HEK293 (cell line): ENCODE measurements at regions not wholly inside any gene's neighbourhood (a gene's known extent, or its start where the extent isn't known, plus 50 kb on each side); places are given as distances from the start of the nearest gene placed in this dataset.
"Not testable (repeated sequence)": the region's sequence is repeated elsewhere in the genome, so short reads cannot be mapped to it uniquely, and the experiment has no call there.

ENCODE experiments used
- CTCF ChIA-PET: fragments of 350-600 bp; formaldehyde crosslinking; extraction: SDS; loops from one replicate; lab custom pipeline; 2021; ENCODE audit warnings: antibody characterized with exemption; lab: Yijun Ruan, JAX
- POLR2A ChIA-PET: fragments of 300-600 bp; formaldehyde crosslinking; extraction: SDS; loops from one replicate; lab custom pipeline; 2020; ENCODE audit warnings: antibody characterized with exemption, inconsistent platforms; lab: Yijun Ruan, JAX
- H3K27ac ChIP-seq: fragments of 200-500 bp; sonication (Bioruptor generic); 2 replicates; pipeline ENCODE4 v1.5.1; 2014; ENCODE audit warnings: low read depth, low read length, control low read depth, inconsistent platforms; ENCODE audit errors: extremely low read depth
- H3K36me3 ChIP-seq, 2 experiments: fragments of 200-500 bp in 1 of 2; sonication (Bioruptor generic) in 1 of 2; 1 replicate in 1 of 2; 2 replicates in 1 of 2; pipeline ENCODE4 v1.5.1; 2014 to 2017; ENCODE audit warnings: inconsistent platforms in 2 of 2, low read length in 2 of 2; ENCODE audit not compliant: control insufficient read depth in 2 of 2, insufficient read depth in 1 of 2
- H3K4me1 ChIP-seq: fragments of 200-500 bp; sonication (Bioruptor generic); 2 replicates; pipeline ENCODE4 v1.5.1; 2014; ENCODE audit warnings: mild to moderate bottlenecking, low read length, inconsistent platforms; ENCODE audit not compliant: control insufficient read depth, insufficient read depth
- H3K4me3 ChIP-seq: 2 replicates; pipeline ENCODE4 v1.5.1; 2011; ENCODE audit warnings: low read depth, mild to moderate bottlenecking, control low read depth, low read length, moderate library complexity
- H3K9me3 ChIP-seq: fragments of 200-500 bp; sonication (Bioruptor generic); 2 replicates; pipeline ENCODE4 v1.5.1; 2014; ENCODE audit warnings: low read depth, low read length, inconsistent platforms; ENCODE audit not compliant: control insufficient read depth, insufficient read depth
- BCL11A ChIP-seq: fragments of 450-650 bp; formaldehyde crosslinking; IDR thresholded peaks from 2 replicates; pipeline ENCODE4 v1.5.1; 2016; ENCODE audit warnings: low read depth, missing biosample characterization, missing genetic modification characterization
- GLIS1 ChIP-seq: fragments of 450-650 bp; formaldehyde crosslinking; IDR thresholded peaks from 2 replicates; pipeline ENCODE4 v1.5.1; 2016; ENCODE audit warnings: missing biosample characterization, missing genetic modification characterization
- KLF16 ChIP-seq: fragments of 450-650 bp; formaldehyde crosslinking; IDR thresholded peaks from 2 replicates; pipeline ENCODE4 v1.5.1; 2017; ENCODE audit warnings: missing biosample characterization, missing genetic modification characterization
- SETDB1 ChIP-seq: IDR thresholded peaks from one replicate; pipeline ENCODE4 v1.6.1; 2017; ENCODE audit warnings: mild to moderate bottlenecking, low read length, moderate library complexity, mixed read lengths; ENCODE audit not compliant: insufficient read length
- TCF7L2 ChIP-seq: IDR thresholded peaks from 2 replicates; pipeline ENCODE4 v1.6.1; 2011; ENCODE audit warnings: low read depth, mild to moderate bottlenecking, inconsistent platforms, low read length, moderate library complexity, borderline replicate concordance
- TRIM28 ChIP-seq: IDR thresholded peaks from 2 replicates; pipeline ENCODE4 v1.6.1; 2011; ENCODE audit warnings: low read length, control low read depth, borderline replicate concordance
- ZEB2 ChIP-seq: fragments of 450-650 bp; formaldehyde crosslinking; IDR thresholded peaks from 2 replicates; pipeline ENCODE4 v1.5.1; 2016; ENCODE audit warnings: missing biosample characterization, missing genetic modification characterization
- ZNF19 ChIP-seq: fragments of 450-650 bp; formaldehyde crosslinking; IDR thresholded peaks from 2 replicates; pipeline ENCODE4; 2016; ENCODE audit warnings: missing biosample characterization, missing genetic modification characterization, low read depth
- ZNF391 ChIP-seq: fragments of 450-650 bp; formaldehyde crosslinking; IDR thresholded peaks from 2 replicates; pipeline ENCODE4 v1.5.1; 2016; ENCODE audit warnings: low read depth, missing biosample characterization, missing genetic modification characterization, borderline replicate concordance
- ZNF423 ChIP-seq: fragments of 450-650 bp; formaldehyde crosslinking; IDR thresholded peaks from 2 replicates; pipeline ENCODE4 v1.5.1; 2016; ENCODE audit warnings: missing biosample characterization, missing genetic modification characterization
- ZNF48 ChIP-seq: fragments of 450-650 bp; formaldehyde crosslinking; IDR thresholded peaks from 2 replicates; pipeline ENCODE4 v1.5.1; 2016; ENCODE audit warnings: missing biosample characterization, missing genetic modification characterization
- ZNF510 ChIP-seq: fragments of 450-650 bp; formaldehyde crosslinking; IDR thresholded peaks from 2 replicates; pipeline ENCODE4 v1.5.1; 2018; ENCODE audit warnings: mild to moderate bottlenecking, missing genetic modification characterization, missing biosample characterization; ENCODE audit not compliant: insufficient replicate concordance
- ZNF660 ChIP-seq: fragments of 450-650 bp; IDR thresholded peaks from 2 replicates; pipeline ENCODE4 v1.5.1; 2018; ENCODE audit warnings: missing biosample characterization, mild to moderate bottlenecking, missing genetic modification characterization
- ZNF701 ChIP-seq: fragments of 450-650 bp; formaldehyde crosslinking; IDR thresholded peaks from 2 replicates; pipeline ENCODE4 v1.5.1; 2016; ENCODE audit warnings: missing biosample characterization, missing genetic modification characterization
- ZSCAN23 ChIP-seq: fragments of 450-650 bp; formaldehyde crosslinking; IDR thresholded peaks from 2 replicates; pipeline ENCODE4 v1.5.1; 2016; ENCODE audit warnings: missing biosample characterization, missing genetic modification characterization
- TF ChIP-seq, protein P1 (sequence below): fragments of 450-650 bp; formaldehyde crosslinking; IDR thresholded peaks from 2 replicates; pipeline ENCODE4 v1.5.1; 2016; ENCODE audit warnings: missing biosample characterization, missing genetic modification characterization
- TF ChIP-seq, protein P2 (sequence below): fragments of 450-650 bp; formaldehyde crosslinking; IDR thresholded peaks from 2 replicates; pipeline ENCODE4 v1.5.1; 2016; ENCODE audit warnings: missing biosample characterization, missing genetic modification characterization, low read depth
- TF ChIP-seq, protein P3 (sequence below): fragments of 450-650 bp; formaldehyde crosslinking; IDR thresholded peaks from 2 replicates; pipeline ENCODE4 v1.5.1; 2016; ENCODE audit warnings: missing biosample characterization, missing genetic modification characterization
- TF ChIP-seq, protein P4 (sequence below): fragments of 450-650 bp; formaldehyde crosslinking; IDR thresholded peaks from 2 replicates; pipeline ENCODE4 v1.5.1; 2016; ENCODE audit warnings: missing biosample characterization, missing genetic modification characterization
- TF ChIP-seq, protein P5 (sequence below): fragments of 450-650 bp; IDR thresholded peaks from 2 replicates; pipeline ENCODE4 v1.5.1; 2018; ENCODE audit warnings: missing biosample characterization, missing genetic modification characterization

DNA sequence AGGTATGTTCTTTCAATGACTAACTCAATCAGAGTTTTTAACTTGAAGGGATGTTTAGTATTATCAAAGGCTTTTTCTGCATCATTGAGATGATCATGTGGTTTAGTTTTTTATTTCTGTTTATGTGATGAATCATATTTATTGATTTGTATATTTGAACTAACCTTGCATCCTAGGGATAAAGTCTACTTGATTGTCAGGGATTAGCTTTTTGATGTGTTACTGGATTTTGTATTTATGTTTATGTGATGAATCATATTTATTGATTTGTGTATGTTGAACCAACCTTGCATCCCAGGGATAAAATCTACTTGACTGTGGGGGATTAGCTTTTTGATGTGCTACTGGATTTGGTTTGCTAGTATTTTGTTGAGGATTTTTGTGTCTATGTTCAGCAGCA, 615.4 kb upstream of the GRID2 start (continued):
- TF ChIP-seq, protein P1, sequence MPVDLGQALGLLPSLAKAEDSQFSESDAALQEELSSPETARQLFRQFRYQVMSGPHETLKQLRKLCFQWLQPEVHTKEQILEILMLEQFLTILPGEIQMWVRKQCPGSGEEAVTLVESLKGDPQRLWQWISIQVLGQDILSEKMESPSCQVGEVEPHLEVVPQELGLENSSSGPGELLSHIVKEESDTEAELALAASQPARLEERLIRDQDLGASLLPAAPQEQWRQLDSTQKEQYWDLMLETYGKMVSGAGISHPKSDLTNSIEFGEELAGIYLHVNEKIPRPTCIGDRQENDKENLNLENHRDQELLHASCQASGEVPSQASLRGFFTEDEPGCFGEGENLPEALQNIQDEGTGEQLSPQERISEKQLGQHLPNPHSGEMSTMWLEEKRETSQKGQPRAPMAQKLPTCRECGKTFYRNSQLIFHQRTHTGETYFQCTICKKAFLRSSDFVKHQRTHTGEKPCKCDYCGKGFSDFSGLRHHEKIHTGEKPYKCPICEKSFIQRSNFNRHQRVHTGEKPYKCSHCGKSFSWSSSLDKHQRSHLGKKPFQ (tag by site-specific recombination): no peak
- TF ChIP-seq, protein P2, sequence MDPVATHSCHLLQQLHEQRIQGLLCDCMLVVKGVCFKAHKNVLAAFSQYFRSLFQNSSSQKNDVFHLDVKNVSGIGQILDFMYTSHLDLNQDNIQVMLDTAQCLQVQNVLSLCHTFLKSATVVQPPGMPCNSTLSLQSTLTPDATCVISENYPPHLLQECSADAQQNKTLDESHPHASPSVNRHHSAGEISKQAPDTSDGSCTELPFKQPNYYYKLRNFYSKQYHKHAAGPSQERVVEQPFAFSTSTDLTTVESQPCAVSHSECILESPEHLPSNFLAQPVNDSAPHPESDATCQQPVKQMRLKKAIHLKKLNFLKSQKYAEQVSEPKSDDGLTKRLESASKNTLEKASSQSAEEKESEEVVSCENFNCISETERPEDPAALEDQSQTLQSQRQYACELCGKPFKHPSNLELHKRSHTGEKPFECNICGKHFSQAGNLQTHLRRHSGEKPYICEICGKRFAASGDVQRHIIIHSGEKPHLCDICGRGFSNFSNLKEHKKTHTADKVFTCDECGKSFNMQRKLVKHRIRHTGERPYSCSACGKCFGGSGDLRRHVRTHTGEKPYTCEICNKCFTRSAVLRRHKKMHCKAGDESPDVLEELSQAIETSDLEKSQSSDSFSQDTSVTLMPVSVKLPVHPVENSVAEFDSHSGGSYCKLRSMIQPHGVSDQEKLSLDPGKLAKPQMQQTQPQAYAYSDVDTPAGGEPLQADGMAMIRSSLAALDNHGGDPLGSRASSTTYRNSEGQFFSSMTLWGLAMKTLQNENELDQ (tag by site-specific recombination): no peak
- no peak for TF ChIP-seq ZNF701 (tag by site-specific recombination)
- no peak for TF ChIP-seq KLF16
- no peak for TF ChIP-seq ZNF391 (tag by site-specific recombination)
- TF ChIP-seq, all 188 proteins: peak for 0

DNA sequence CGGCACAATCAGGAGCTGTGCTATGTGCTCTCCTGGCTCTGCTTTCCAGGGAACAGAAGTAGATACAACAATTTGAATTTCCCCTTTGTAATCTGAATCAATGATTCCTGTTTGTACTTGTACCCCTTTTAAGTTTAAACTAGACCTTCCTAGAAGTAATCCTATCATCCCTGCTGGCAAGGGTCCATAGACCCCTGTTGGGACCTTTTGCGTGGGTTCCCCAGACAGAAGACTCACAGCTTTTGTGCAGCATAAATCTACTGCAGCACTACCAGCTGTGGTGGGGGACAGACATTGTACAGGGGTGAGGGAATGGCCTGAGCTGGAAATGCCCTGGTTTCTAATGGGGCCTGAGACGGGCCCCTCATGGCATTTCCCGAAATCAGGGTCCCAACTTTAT, 604.1 kb upstream of the GRID2 start:
- H3K36me3 ChIP-seq, H3K9me3 ChIP-seq, CTCF ChIA-PET, POLR2A ChIA-PET, H3K4me3 ChIP-seq, H3K27ac ChIP-seq, H3K4me1 ChIP-seq: not testable (repeated sequence)

DNA sequence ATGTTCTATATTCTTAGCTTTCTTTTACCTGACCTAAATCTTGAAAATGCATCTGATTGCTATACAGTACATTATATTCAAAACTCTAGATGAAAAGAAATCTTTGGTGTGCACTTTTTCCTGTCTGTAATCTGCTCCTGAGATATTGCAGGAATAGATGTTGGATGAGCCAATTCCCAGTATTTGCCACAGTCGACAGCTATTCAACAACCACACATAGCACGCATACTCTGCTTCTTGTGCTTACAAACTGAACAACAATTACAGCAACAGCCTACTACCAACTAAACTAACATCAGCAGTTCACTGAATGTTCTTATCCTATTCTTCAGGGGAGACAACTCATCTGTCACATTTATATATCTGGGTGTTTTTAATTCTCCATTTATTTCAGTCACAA, 573.9 kb upstream of the GRID2 start:
- no peak overlapping the region for H3K27ac ChIP-seq
- H3K4me1 ChIP-seq: no peaks in the 10 kb centered on the region
- no peak overlapping the region for H3K4me3 ChIP-seq
- H3K36me3 ChIP-seq: no peaks in the 10 kb centered on the region
- POLR2A ChIA-PET: no interaction called here
- H3K9me3 ChIP-seq: no peaks in the 10 kb centered on the region
- CTCF ChIA-PET: no interaction called here
- TF ChIP-seq, protein P3, sequence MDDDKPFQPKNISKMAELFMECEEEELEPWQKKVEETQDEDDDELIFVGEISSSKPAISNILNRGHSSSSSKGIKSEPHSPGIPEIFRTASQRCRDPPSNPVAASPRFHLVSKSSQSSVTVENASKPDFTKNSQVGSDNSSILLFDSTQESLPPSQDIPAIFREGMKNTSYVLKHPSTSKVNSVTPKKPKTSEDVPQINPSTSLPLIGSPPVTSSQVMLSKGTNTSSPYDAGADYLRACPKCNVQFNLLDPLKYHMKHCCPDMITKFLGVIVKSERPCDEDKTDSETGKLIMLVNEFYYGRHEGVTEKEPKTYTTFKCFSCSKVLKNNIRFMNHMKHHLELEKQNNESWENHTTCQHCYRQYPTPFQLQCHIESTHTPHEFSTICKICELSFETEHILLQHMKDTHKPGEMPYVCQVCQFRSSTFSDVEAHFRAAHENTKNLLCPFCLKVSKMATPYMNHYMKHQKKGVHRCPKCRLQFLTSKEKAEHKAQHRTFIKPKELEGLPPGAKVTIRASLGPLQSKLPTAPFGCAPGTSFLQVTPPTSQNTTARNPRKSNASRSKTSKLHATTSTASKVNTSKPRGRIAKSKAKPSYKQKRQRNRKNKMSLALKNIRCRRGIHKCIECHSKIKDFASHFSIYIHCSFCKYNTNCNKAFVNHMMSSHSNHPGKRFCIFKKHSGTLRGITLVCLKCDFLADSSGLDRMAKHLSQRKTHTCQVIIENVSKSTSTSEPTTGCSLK: no peak
- no peak for TF ChIP-seq TCF7L2
- TF ChIP-seq, all 188 proteins: peak for 0

DNA sequence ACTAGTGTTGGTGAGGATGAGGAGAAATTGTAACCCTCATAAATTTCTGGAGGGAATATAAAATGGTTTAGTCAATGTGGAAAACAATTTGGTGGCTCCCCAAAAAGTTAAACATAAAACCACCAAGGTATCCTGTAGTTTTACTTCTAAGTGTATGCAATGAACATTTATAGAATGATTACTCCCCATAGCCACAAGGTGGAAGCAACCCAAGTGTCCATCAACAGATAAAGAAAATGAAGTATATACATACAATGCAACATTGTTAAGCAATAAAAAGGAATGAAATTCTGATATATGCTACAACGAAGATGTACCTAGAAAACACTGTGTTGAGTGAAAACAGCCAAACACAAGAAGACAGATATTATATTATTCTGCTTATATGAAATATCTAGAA, 569.1 kb upstream of the GRID2 start:
- POLR2A ChIA-PET: no interaction called here
- Histone ChIP-seq H3K4me1 (no peaks in the 10 kb centered on the region), H3K36me3 (no peaks in the 10 kb centered on the region), H3K27ac (no peak overlapping the region), H3K4me3 (no peak overlapping the region), H3K9me3 (no peaks in the 10 kb centered on the region)
- TF ChIP-seq ZNF423 (tag by site-specific recombination) (no peak), ZNF660 (tag by site-specific recombination) (no peak), BCL11A (tag by site-specific recombination) (no peak), ZEB2 (tag by site-specific recombination) (no peak), ZNF19 (tag by site-specific recombination) (no peak), GLIS1 (tag by site-specific recombination) (no peak), ZNF510 (tag by site-specific recombination) (no peak), ZNF48 (tag by site-specific recombination) (no peak), SETDB1 (no peak), ZSCAN23 (tag by site-specific recombination) (no peak), TRIM28 (no peak)
- TF ChIP-seq, protein P4, sequence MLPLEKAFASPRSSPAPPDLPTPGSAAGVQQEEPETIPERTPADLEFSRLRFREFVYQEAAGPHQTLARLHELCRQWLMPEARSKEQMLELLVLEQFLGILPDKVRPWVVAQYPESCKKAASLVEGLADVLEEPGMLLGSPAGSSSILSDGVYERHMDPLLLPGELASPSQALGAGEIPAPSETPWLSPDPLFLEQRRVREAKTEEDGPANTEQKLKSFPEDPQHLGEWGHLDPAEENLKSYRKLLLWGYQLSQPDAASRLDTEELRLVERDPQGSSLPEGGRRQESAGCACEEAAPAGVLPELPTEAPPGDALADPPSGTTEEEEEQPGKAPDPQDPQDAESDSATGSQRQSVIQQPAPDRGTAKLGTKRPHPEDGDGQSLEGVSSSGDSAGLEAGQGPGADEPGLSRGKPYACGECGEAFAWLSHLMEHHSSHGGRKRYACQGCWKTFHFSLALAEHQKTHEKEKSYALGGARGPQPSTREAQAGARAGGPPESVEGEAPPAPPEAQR (tag by site-specific recombination): no peak
- TF ChIP-seq, protein P5, sequence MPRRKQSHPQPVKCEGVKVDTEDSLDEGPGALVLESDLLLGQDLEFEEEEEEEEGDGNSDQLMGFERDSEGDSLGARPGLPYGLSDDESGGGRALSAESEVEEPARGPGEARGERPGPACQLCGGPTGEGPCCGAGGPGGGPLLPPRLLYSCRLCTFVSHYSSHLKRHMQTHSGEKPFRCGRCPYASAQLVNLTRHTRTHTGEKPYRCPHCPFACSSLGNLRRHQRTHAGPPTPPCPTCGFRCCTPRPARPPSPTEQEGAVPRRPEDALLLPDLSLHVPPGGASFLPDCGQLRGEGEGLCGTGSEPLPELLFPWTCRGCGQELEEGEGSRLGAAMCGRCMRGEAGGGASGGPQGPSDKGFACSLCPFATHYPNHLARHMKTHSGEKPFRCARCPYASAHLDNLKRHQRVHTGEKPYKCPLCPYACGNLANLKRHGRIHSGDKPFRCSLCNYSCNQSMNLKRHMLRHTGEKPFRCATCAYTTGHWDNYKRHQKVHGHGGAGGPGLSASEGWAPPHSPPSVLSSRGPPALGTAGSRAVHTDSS (tag by site-specific recombination): no peak
- CTCF ChIA-PET: no interaction called here
